A673 (cell line): ENCODE measurements at regions not wholly inside any gene's neighbourhood (a gene's known extent, or its start where the extent isn't known, plus 50 kb on each side); places are given as distances from the start of the nearest gene placed in this dataset.
"Not testable (repeated sequence)": the region's sequence is repeated elsewhere in the genome, so short reads cannot be mapped to it uniquely, and the experiment has no call there.

ENCODE experiments used
- CTCF ChIP-seq: fragments of 300-800, 200-600 bp; sonication (generic); conservative IDR thresholded peaks from 2 replicates; pipeline ENCODE4 v1.5.1; 2017; ENCODE audit warnings: low read depth, mild to moderate bottlenecking, antibody characterized with exemption, low read length, moderate library complexity, mixed read lengths
- EZH2 ChIP-seq: fragments of 200-600 bp; sonication (generic); IDR thresholded peaks from 2 replicates; pipeline ENCODE4 v1.6.1; 2017; ENCODE audit warnings: borderline replicate concordance, low read depth, mild to moderate bottlenecking, mixed read lengths, antibody characterized with exemption, low read length; ENCODE audit not compliant: poor library complexity, severe bottlenecking

DNA sequence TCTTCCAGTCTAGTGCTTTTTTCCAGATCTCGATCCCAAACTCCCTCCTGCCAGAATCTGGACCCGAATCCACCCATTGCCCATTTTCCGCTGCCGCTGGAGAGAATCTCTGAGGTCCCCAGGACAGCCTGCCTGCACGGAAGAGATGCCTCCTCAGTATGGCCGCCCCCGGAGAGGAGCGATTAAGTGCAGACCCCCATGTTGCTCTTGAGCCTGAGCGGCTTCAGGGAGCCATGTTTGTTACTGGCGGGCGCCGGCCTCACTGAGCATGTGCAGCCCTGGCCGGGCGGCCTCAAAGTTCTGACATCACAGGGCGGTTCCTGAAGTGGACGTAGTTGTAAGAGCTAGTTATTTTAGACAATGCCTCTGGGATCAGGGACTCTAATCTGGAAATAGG, 1342.9 kb downstream of the SPATA31A7 start:
- TF ChIP-seq CTCF, EZH2: not testable (repeated sequence)
